ENCODE measurements at regions not wholly inside any gene's neighbourhood (a gene's known extent, or its start where the extent isn't known, plus 50 kb on each side); places are given as distances from the start of the nearest gene placed in this dataset.
A peak's percentile ranks its signal among the peaks of the same experiment; 100 is the strongest.

DNA sequence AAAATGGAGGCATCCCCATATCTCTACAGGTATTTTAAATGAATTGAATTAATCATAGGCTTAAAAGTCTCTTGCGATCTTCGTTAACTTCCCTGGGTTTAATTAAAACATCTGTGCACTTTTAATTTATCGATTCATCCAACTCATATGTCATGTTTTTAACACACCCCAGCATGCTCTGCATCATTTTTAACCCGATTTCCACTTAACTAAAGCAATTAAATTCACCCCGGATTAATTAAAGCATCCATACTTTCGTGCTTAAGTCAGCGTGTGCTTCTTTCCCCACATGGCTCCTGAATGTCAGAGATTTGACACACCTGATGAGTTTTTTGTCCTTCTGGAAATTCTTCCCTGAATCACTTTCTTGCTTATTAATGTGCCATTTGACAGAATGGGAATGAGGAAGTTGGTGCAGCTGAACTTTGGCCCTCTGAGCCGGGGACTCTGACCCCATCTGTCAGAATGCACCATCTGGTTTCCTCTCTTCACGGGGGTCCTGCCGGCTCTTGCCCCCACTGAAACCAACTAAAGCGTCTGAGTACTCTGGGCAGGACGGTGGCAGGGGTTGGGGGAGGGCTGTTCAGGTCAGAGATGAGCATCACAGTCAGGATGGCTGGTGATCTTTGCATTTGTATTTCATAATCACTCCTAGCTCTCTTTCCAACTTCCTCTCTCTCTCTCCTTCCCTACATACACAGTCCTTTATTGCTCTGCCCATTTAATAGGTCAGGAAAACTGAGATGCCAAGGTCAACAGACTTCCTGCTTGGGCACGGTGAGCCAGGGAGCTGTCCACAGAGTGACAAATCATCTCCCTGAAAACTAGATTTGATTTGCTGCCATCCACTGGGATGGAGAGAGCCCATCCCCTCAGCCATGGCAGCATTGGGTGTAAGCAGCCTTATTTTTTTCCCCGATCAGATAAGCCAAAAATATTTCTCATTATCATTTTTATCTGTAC lies 180.3 kb upstream of the WWC1 start (continued):
- TF ChIP-seq, protein P1, sequence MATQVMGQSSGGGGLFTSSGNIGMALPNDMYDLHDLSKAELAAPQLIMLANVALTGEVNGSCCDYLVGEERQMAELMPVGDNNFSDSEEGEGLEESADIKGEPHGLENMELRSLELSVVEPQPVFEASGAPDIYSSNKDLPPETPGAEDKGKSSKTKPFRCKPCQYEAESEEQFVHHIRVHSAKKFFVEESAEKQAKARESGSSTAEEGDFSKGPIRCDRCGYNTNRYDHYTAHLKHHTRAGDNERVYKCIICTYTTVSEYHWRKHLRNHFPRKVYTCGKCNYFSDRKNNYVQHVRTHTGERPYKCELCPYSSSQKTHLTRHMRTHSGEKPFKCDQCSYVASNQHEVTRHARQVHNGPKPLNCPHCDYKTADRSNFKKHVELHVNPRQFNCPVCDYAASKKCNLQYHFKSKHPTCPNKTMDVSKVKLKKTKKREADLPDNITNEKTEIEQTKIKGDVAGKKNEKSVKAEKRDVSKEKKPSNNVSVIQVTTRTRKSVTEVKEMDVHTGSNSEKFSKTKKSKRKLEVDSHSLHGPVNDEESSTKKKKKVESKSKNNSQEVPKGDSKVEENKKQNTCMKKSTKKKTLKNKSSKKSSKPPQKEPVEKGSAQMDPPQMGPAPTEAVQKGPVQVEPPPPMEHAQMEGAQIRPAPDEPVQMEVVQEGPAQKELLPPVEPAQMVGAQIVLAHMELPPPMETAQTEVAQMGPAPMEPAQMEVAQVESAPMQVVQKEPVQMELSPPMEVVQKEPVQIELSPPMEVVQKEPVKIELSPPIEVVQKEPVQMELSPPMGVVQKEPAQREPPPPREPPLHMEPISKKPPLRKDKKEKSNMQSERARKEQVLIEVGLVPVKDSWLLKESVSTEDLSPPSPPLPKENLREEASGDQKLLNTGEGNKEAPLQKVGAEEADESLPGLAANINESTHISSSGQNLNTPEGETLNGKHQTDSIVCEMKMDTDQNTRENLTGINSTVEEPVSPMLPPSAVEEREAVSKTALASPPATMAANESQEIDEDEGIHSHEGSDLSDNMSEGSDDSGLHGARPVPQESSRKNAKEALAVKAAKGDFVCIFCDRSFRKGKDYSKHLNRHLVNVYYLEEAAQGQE (IDR thresholded peaks at IDR 0.05; ENCODE audit: low read depth, low read length): no peak
- TF ChIP-seq ZNF207 (IDR thresholded peaks at IDR 0.05; ENCODE audit: borderline replicate concordance) (no peak), EGR1 (IDR thresholded peaks at IDR 0.05; ENCODE audit: borderline replicate concordance in 1 of 2, low read depth in 2 of 2, low read length in 2 of 2) (no peak), KDM1A (IDR thresholded peaks at IDR 0.05; ENCODE audit: borderline replicate concordance) (no peak), IKZF2 (IDR thresholded peaks at IDR 0.05) (no peak)

DNA sequence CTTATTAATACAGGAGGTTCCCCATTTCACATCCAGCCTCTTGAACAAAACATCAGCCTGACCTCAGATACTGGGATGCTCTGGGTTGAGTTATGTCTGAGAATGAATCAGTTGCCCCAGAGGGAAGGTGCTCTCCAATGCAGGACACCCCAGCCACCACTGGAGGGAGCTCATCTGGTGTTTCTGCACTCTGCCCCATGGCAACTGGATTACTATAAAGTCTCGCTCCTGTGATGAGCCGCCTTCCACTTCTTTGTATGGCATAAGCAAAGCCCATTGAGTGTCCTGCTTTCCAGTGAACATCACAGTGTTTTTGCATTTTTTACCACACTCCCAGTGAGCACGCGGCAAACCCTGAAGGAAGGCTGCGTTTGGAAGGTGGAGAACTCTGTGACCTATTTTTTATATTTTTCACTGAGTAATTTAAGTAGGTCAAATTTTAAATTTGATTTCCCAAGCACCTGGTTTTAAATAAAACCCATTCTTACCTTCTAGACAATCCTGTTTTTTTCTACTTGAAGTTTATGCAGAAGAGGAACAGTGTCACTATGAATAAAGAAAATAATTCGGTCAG lies 176.9 kb upstream of the WWC1 start:
- ATAC-seq (peak; percentile 99), DNase-seq (ENCODE audit: low read depth, low spot score) (no peak), FAIRE-seq (peak; percentile 69)
- H3K79me2 ChIP-seq (ENCODE audit: control insufficient read depth, insufficient read depth, low read length): no peaks in the 10 kb centered on the region
- SMC1A ChIA-PET (ENCODE audit: uncharacterized antibody, unreplicated experiment): interaction anchor here (0.6 to 3.4 kb wide), 5 partner anchors 79 to 1811 kb away, joined by 3 to 19 read pairs (median 3); no protein-coding TSS in a partner anchor
- H3K4me2 ChIP-seq (ENCODE audit: control insufficient read depth, insufficient read depth): no peak overlapping the region
- no peaks in the 10 kb centered on the region; a peak in 2 of 4 replicates for H3K27me3 ChIP-seq (replicated peaks in 1 of 2; ENCODE audit: control insufficient read depth in 2 of 2, insufficient read depth in 2 of 2, low read length in 1 of 2)
- 50% methylated on average over 6 of the region's 6 CpGs for WGBS (ENCODE audit: insufficient coverage, insufficient replicate concordance, low lambda C conversion rate, missing lambda C conversion rate)
- no peak overlapping the region for H3K9ac ChIP-seq (ENCODE audit: control insufficient read depth, insufficient read depth, low read length)
- no peak overlapping the region for H3K4me3 ChIP-seq
- in situ Hi-C loops (cut with MboI): loop anchor here (5.0 kb wide), 1 partner anchor 103 kb away; no protein-coding TSS in a partner anchor
- no TSS peak for BruUV-seq (replicated peaks)
- RAD21 ChIA-PET (ENCODE audit: unreplicated experiment): interaction anchor here (3.7 kb wide), 1 partner anchor 105 kb away, joined by 28 read pairs; no protein-coding TSS in a partner anchor
- CTCF ChIA-PET: interaction anchor here (0.6 to 3.2 kb wide), 7 partner anchors 9 to 108 kb away, joined by 3 to 81 read pairs (median 5); no protein-coding TSS in a partner anchor
- no peaks in the 10 kb centered on the region for H3K4me1 ChIP-seq (ENCODE audit: control insufficient read depth, insufficient read depth, low read length)
- H3K9me3 ChIP-seq (replicated peaks; ENCODE audit: control insufficient read depth, insufficient read depth, low read length): no peaks in the 10 kb centered on the region
- POLR2A ChIA-PET: no interaction called here
- H4K20me1 ChIP-seq (ENCODE audit: control insufficient read depth, insufficient read depth): no peaks in the 10 kb centered on the region
- H2AFZ ChIP-seq (ENCODE audit: control insufficient read depth, low read depth, low read length): no peak overlapping the region
- H3K27ac ChIP-seq (ENCODE audit: control insufficient read depth, insufficient read depth): no peak overlapping the region
- H3K36me3 ChIP-seq (ENCODE audit: control insufficient read depth in 2 of 2, insufficient read depth in 2 of 2, low read length in 1 of 2): no peaks in the 10 kb centered on the region
- intact Hi-C loops (cut with micrococcal nuclease; ENCODE audit: unreplicated experiment): loop anchor here (1.0 kb wide), 1 partner anchor 105 kb away; no protein-coding TSS in a partner anchor
- TF ChIP-seq, protein P2, sequence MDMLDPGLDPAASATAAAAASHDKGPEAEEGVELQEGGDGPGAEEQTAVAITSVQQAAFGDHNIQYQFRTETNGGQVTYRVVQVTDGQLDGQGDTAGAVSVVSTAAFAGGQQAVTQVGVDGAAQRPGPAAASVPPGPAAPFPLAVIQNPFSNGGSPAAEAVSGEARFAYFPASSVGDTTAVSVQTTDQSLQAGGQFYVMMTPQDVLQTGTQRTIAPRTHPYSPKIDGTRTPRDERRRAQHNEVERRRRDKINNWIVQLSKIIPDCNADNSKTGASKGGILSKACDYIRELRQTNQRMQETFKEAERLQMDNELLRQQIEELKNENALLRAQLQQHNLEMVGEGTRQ (IDR thresholded peaks at IDR 0.05; ENCODE audit: borderline replicate concordance, low read depth, low read length): no peak
- no peak for TF ChIP-seq NBN (IDR thresholded peaks at IDR 0.05)
- TF ChIP-seq SP1 (IDR thresholded peaks at IDR 0.05; ENCODE audit: low read depth, low read length): no peak
- TF ChIP-seq, protein P3, sequence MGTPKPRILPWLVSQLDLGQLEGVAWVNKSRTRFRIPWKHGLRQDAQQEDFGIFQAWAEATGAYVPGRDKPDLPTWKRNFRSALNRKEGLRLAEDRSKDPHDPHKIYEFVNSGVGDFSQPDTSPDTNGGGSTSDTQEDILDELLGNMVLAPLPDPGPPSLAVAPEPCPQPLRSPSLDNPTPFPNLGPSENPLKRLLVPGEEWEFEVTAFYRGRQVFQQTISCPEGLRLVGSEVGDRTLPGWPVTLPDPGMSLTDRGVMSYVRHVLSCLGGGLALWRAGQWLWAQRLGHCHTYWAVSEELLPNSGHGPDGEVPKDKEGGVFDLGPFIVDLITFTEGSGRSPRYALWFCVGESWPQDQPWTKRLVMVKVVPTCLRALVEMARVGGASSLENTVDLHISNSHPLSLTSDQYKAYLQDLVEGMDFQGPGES (IDR thresholded peaks at IDR 0.05): no peak
- TF ChIP-seq SMC3 (IDR thresholded peaks at IDR 0.05; ENCODE audit: borderline replicate concordance, low read length): peak; percentile 87
- TF ChIP-seq EED (IDR thresholded peaks at IDR 0.05; ENCODE audit: low read depth): 0 out of 2 replicates have a peak, but pooled peaks have one; percentile 15
- peak; percentile 60; the same call in 1 of the 2 replicates for TF ChIP-seq YY1 (IDR thresholded peaks at IDR 0.05; ENCODE audit: low read depth, low read length)
- TF ChIP-seq, protein P4, sequence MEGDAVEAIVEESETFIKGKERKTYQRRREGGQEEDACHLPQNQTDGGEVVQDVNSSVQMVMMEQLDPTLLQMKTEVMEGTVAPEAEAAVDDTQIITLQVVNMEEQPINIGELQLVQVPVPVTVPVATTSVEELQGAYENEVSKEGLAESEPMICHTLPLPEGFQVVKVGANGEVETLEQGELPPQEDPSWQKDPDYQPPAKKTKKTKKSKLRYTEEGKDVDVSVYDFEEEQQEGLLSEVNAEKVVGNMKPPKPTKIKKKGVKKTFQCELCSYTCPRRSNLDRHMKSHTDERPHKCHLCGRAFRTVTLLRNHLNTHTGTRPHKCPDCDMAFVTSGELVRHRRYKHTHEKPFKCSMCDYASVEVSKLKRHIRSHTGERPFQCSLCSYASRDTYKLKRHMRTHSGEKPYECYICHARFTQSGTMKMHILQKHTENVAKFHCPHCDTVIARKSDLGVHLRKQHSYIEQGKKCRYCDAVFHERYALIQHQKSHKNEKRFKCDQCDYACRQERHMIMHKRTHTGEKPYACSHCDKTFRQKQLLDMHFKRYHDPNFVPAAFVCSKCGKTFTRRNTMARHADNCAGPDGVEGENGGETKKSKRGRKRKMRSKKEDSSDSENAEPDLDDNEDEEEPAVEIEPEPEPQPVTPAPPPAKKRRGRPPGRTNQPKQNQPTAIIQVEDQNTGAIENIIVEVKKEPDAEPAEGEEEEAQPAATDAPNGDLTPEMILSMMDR (IDR thresholded peaks at IDR 0.05 in 2 of 3, conservative IDR thresholded peaks at IDR 0.05 in 1 of 3; ENCODE audit: control insufficient read depth in 2 of 3, extremely low read depth in 1 of 3, insufficient read depth in 1 of 3, low read depth in 3 of 3, low read length in 3 of 3): peak; percentile 73 to 86 (median 85)

All from GM12878 (cell line).